ES-I3 (cell line): ENCODE measurements at regions not wholly inside any gene's neighbourhood (a gene's known extent, or its start where the extent isn't known, plus 50 kb on each side); places are given as distances from the start of the nearest gene placed in this dataset.

Experiments
- H3K36me3 ChIP-seq: 2 replicates; pipeline ENCODE4 v1.6.1; 2013; ENCODE audit warnings: mild to moderate bottlenecking, low read length, control low read depth, moderate library complexity; ENCODE audit not compliant: insufficient read depth
- H3K4me1 ChIP-seq: 2 replicates; pipeline ENCODE4 v1.6.1; 2013; ENCODE audit warnings: mild to moderate bottlenecking, control low read depth, low read length; ENCODE audit not compliant: insufficient read depth
- H3K9ac ChIP-seq: 2 replicates; pipeline ENCODE4 v1.6.1; 2013; ENCODE audit warnings: low read depth, mild to moderate bottlenecking, low read length, moderate library complexity
- H3K9me3 ChIP-seq: 2 replicates; pipeline ENCODE4 v1.6.1; 2013; ENCODE audit warnings: mild to moderate bottlenecking, low read length, moderate library complexity; ENCODE audit not compliant: control insufficient read depth, insufficient read depth

DNA sequence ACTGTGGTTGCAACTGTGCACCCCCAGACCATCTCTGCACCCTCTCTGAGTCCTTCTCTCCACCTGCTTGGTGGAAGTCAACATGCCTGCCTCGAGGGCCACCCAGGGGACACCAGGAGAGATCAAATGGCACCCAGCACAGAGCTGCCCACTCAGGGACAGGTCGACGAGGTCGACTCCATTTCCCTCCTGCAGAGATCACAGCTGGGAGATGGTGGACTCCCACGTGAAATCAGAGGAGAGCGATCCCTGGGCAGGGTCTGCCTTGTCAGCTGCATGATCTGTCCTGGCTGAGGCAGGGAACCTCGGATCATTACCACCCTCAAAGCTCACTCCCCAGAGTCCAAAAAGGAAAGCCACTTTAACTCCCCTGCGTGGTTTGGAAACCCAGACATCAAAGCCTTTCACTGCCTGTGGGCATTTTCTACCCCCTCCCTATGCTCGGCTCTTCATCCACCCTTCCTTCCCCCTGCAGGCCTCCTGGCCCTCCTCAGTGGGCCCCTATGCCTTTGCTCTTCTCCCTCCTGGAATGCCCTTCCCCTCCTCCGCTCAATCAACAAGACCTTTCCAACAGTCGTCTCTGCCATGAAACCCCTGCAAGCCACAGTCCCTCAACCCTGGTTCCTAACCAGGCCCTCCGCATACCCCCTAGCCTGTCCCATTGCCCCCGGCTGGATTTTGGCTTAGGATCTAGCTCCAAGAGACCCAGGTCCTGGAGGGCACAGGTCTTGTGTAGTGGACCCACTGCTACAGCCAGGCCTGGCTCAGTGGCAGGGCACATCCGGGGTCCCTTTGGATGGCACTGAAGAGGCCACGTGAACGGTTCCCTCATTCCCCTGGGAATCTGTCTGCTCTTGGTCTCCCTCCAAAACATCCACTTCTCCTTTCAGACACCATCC lies 103.8 kb upstream of the RPL38 start:
- H3K4me1 ChIP-seq, result peaks cover 10% of the 10 kb centered on the region; the same call in 1 of the 2 replicates
- H3K36me3 ChIP-seq, result no peaks in the 10 kb centered on the region
- H3K9me3 ChIP-seq, result no peaks in the 10 kb centered on the region
- H3K9ac ChIP-seq, result no peak overlapping the region

DNA sequence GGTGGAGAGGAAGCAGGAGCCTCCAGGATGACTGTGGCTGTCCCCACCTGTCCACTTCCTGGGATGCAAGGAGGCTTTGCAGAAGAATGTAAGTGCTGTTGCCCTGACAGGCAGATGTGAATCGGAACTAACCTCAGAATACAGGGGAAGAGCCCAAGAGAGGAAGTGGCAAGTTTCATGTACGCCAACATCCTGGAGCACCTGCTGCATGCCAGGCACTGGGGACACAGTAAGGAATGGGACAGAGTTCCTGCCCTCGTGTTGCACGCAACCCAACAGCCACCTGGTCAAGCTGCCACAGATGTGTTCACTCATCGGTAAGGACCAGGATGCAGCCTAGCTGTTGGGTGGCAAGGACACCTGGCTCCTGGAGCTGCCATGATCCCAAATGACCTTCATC lies 98.6 kb upstream of the RPL38 start:
- Histone ChIP-seq H3K4me1 (peaks cover 2% of the 10 kb centered on the region; the same call in 1 of the 2 replicates), H3K9me3 (no peaks in the 10 kb centered on the region), H3K36me3 (no peaks in the 10 kb centered on the region), H3K9ac (no peak overlapping the region)

DNA sequence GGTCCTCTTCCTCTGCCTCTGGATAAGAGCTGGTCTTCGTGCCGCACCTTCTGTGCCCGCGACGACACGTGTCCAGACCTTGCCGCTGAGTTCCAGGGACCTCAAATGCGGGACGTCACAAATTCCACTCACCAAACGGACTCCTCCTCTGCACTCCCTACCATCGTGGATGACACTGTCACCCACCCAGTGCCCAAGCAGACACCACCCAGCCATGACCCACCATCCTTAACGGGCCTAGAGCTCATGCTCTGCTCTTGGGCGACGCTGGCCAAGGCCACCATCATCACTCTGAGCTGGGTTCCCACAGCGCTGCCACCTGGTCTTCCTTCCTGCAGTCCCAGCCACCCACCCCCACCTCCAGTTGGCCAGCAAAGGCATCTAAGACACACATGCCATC lies 96.4 kb upstream of the RPL38 start:
- Histone ChIP-seq H3K9ac (no peak overlapping the region), H3K9me3 (no peaks in the 10 kb centered on the region; the same call in 1 of the 2 replicates), H3K36me3 (no peaks in the 10 kb centered on the region), H3K4me1 (no peaks in the 10 kb centered on the region)

- H3K9me3 ChIP-seq, result no peaks in the 10 kb centered on the region; the same call in 1 of the 2 replicates
- no peak overlapping the region for H3K9ac ChIP-seq
- no peaks in the 10 kb centered on the region for H3K36me3 ChIP-seq
- no peaks in the 10 kb centered on the region for H3K4me1 ChIP-seq
Observed at GRCh38 chr17:74108126-74108705, 95.3 kb upstream of the RPL38 start.

- H3K9ac ChIP-seq, result no peak overlapping the region
- no peaks in the 10 kb centered on the region; the same call in 1 of the 2 replicates for H3K9me3 ChIP-seq
- no peaks in the 10 kb centered on the region for H3K36me3 ChIP-seq
- 0 out of 2 replicates have a peak, but pooled peaks cover under 1% of the 10 kb centered on the region for H3K4me1 ChIP-seq
Observed at GRCh38 chr17:74110467-74110866, 93.0 kb upstream of the RPL38 start.

DNA sequence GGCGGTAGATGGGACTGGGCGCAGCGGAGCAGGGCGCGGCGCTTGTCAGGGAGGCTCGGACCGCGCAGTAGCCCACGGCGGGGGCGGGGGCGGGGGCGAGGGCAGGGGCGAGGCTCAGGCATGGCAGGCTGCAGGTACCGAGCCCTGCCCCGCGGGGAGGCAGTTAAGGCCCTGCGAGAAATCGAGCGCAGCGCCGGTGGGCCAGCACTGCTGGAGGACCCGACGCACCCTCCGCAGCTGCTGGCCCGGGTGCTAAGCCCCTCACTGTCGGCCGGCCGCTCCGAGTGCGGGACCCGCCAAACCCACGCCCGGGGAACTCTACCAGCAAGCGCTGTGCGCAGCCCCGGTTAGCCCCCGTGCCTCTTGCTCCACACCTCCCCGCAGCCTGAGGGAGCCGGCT lies 90.2 kb upstream of the RPL38 start:
- peaks cover 26% of the 10 kb centered on the region for H3K4me1 ChIP-seq
- H3K9me3 ChIP-seq, result no peaks in the 10 kb centered on the region; the same call in 1 of the 2 replicates
- no peaks in the 10 kb centered on the region for H3K36me3 ChIP-seq
- H3K9ac ChIP-seq, result no peak overlapping the region

DNA sequence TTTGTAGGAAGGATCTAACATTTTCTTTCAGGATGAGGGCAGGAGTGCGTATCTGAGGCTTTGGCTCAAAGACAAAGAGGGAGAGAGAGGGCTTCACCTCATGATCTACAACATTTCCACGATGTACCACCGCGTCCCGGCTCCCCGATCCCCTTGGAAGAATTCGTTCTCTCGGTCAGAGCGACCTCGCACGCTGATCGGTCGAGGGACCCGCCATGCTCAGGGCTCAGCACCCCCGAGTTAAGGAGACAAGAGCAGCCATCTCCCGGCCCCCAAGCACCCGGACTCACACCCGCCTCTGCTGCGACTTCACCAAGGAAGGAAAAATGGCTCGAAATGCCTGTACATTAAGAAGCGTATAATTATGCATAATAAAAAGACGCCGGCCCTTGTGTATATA lies 89.5 kb upstream of the RPL38 start:
- Histone ChIP-seq H3K36me3 (no peaks in the 10 kb centered on the region), H3K9ac (no peak overlapping the region), H3K4me1 (peaks cover 27% of the 10 kb centered on the region), H3K9me3 (no peaks in the 10 kb centered on the region; the same call in 1 of the 2 replicates)

- Histone ChIP-seq H3K9ac (no peak overlapping the region), H3K4me1 (peaks cover 32% of the 10 kb centered on the region), H3K36me3 (no peaks in the 10 kb centered on the region)
Observed at GRCh38 chr17:74114881-74115470, 88.5 kb upstream of the RPL38 start.

GRCh38 chr17:74115586-74115985 lies 87.9 kb upstream of the RPL38 start:
- Histone ChIP-seq H3K9me3 (no peaks in the 10 kb centered on the region; the same call in 1 of the 2 replicates), H3K4me1 (peaks cover 32% of the 10 kb centered on the region), H3K9ac (no peak overlapping the region), H3K36me3 (no peaks in the 10 kb centered on the region)

More at GRCh38 chr17:74114881-74115470, 88.5 kb upstream of the RPL38 start:
- H3K9me3 ChIP-seq, result no peaks in the 10 kb centered on the region; the same call in 1 of the 2 replicates

GRCh38 chr17:74116087-74116717 lies 87.3 kb upstream of the RPL38 start:
- H3K9me3 ChIP-seq, result no peaks in the 10 kb centered on the region; the same call in 1 of the 2 replicates
- no peak overlapping the region for H3K9ac ChIP-seq
- no peaks in the 10 kb centered on the region for H3K36me3 ChIP-seq
- peaks cover 32% of the 10 kb centered on the region for H3K4me1 ChIP-seq

GRCh38 chr17:74117087-74117698 lies 86.3 kb upstream of the RPL38 start:
- no peak overlapping the region for H3K9ac ChIP-seq
- H3K36me3 ChIP-seq, result no peaks in the 10 kb centered on the region
- no peaks in the 10 kb centered on the region for H3K9me3 ChIP-seq
- peaks cover 32% of the 10 kb centered on the region for H3K4me1 ChIP-seq

DNA sequence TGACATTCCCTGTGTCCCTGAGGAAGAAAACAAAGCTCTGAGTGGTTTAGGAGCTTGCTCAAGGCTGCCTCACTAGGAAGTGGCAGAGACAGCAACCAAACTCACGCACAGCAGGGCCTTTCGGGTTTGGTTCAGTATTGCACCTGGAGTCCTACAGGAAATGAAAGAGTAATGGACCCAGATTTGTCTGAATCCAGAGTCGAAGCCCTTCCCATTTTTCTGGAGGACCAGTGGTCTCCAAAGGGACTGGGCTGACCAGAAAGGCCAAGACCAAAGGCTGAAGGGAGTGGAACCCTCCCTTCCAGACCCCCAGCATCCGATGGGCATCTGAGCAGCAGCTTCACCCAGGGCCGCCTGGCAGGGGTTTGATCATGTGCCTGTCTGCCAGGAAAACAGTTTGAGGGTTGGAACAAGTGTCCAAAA lies 85.5 kb upstream of the RPL38 start:
- Histone ChIP-seq H3K9me3 (no peaks in the 10 kb centered on the region), H3K4me1 (peaks cover 32% of the 10 kb centered on the region), H3K36me3 (no peaks in the 10 kb centered on the region), H3K9ac (no peak overlapping the region)

DNA sequence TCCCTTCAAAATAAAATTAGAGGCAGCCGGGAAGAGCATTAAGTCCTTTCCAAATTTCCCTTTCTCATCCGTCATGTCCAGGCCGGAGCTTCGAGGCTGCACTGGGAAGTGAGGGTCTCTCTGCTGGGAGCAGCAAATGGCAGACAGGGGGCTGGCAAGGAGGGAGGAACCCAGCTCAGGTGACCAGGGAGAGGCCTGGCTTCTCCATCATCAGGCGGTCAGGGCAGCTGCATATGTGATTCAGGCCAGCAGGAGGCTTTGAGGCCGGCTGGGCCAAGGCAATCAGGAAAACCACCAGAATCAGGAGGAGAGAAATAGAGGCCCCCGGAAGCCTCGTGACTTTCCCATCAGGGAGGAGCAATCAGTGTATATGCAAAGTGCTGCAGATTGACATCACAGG lies 85.0 kb upstream of the RPL38 start:
- H3K36me3 ChIP-seq, result no peaks in the 10 kb centered on the region
- H3K4me1 ChIP-seq, result peaks cover 37% of the 10 kb centered on the region
- H3K9ac ChIP-seq, result no peak overlapping the region
- no peaks in the 10 kb centered on the region for H3K9me3 ChIP-seq

DNA sequence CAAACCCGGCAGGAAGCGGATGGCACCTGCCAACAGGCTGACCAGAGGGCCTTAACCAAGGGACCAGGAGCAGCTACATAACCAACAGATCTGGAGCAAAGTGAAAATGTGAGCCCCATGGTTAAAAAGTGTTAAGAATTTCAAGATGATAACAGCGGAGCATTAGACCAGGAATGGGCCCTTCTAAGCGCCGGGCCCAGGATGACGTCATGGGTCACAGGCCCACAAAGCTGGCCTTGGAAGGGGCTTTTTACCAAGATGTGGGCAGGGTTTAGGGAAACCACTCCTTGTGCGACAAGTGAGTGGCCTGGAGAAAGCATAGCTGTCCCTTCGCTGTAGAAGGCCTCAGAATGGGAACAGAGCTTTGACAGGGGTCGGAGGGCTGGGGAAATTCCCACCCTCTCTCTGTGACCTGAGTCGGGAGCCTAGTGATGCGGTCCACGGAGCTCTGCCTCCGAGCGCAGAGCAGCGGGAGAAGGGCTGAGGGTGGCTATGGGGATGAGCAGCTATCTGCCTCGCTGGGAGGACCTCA lies 84.4 kb upstream of the RPL38 start:
- Histone ChIP-seq H3K36me3 (no peaks in the 10 kb centered on the region), H3K9ac (no peak overlapping the region), H3K9me3 (no peaks in the 10 kb centered on the region), H3K4me1 (peaks cover 39% of the 10 kb centered on the region)
